ENCODE measurements at regions not wholly inside any gene's neighbourhood (a gene's known extent, or its start where the extent isn't known, plus 50 kb on each side); places are given as distances from the start of the nearest gene placed in this dataset.
"Not testable (repeated sequence)": the region's sequence is repeated elsewhere in the genome, so short reads cannot be mapped to it uniquely, and the experiment has no call there.

DNA sequence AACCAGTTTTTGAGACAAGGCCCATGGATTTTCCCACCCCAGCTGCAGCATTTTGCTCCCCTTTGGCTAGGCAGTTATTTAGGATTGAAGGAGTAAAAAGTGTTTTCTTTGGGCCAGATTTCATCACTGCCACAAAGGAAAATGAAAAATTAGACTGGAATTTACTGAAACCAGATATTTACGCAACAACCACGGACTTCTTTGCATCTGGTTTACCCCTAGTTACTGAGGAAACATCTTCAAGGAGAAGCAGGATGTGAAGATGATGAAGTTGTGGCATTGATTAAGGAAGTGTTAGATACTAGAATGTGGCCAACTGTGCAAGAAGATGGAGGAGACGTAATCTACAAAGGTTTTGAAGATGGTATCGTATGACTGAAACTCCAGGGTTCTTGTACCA is 165.2 kb upstream of the MYRIP start:
- DNase-seq (ENCODE audit: low read depth) = peak; percentile 94
- no peak for TF ChIP-seq CTCF (conservative IDR thresholded peaks at IDR 0.05; ENCODE audit: control insufficient read depth, insufficient read depth, low read depth, low read length)
- no peak overlapping the region for H3K4me3 ChIP-seq (ENCODE audit: control insufficient read depth, low read depth, low read length)

DNA sequence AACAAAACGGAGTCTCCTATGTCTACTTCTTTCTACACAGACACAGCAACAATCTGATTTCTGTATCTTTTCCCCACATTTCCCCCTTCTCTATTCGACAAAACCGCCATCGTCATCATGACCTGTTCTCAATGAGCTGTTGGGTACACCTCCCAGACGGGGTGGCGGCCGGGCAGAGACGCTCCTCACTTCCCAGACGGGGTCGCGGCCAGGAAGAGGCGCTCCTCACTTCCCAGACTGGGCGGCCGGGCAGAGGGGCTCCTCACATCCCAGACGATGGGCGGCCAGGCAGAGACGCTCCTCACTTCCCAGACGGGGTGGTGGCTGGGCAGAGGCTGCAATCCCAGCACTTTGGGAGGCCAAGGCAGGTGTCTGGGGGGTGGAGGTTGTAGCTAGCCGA is 158.2 kb upstream of the MYRIP start:
- not testable (repeated sequence) for DNase-seq (ENCODE audit: low read depth); H3K4me3 ChIP-seq (ENCODE audit: control insufficient read depth, low read depth, low read length)

DNA sequence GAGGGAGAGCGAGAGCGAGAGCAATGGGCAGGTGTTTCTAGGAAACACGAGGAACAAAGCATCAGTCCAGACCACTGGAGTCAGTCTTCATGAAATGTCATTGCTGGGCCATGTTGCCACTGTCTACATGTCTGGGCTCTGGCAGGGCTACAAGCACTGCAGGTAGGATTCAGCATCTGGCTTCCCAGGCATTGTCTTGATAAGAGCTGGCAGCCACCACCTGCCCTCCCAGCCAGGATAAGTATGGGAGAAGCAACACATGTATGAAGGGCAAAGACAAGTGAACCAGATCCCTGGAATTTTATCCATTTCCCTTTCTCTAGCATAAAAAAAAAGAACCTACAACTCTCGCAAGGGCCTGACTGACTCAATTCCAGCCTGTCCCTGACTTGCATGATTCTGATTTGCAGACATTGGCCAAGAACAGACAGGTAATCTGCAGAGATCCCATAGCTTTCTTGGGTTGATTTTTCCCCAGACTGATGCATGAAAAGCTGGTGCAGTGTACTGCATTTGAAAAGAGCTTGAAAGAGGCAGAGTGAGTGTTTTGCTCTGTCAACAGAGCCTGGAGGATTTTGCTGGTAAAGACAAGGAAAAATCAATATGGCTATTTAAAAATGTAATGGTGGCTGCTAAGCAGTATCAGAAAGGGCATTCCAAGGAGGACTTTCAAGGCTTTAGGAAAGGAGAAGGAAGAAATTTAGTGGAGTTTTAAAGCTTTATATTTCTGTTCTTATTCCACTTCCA is 157.2 kb upstream of the MYRIP start:
- TF ChIP-seq CTCF (conservative IDR thresholded peaks at IDR 0.05; ENCODE audit: control insufficient read depth, insufficient read depth, low read depth, low read length) = no peak
- H3K4me3 ChIP-seq (ENCODE audit: control insufficient read depth, low read depth, low read length) = no peak overlapping the region
- no peak for DNase-seq (ENCODE audit: low read depth)

DNA sequence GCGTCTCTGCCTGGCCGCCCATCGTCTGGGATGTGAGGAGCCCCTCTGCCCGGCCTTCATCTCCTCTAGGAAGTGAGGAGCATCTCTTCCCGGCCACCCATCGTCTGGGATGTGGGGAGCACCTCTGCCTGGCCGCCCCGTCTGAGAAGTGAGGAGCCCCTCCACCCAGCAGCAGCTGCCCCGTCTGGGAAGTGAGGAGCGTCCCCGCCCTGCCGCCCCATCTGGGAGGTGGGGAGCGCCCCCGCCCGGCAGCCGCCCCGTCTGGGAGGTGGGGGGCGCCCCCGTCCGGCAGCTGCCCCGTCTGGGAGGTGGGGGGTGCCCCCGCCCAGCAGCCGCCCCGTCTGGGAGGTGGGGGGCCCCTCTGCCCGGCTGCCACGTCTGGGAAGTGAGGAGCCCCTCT is 153.7 kb upstream of the MYRIP start:
- H3K4me3 ChIP-seq (ENCODE audit: control insufficient read depth, low read depth, low read length); DNase-seq (ENCODE audit: low read depth): not testable (repeated sequence)

DNA sequence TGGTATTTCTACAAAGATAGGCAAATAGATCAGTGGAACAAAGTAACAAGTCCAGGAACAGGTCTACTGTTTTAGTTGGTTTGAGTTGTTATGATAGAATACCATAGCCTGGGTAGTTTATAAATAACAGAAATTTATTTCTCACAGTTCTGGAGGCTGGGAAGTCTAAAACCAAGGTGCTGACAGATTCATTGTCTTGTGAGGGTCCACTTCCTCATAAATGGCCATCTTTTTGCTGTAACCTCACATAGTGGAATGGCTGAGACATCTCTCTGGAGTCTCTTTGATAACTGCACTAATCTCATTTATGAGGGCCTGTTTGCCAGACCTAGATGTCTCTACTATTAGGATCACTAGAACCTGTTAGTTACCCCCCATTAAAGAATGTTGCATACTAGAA is 152.3 kb upstream of the MYRIP start:
- no peak overlapping the region for H3K4me3 ChIP-seq (ENCODE audit: control insufficient read depth, low read depth, low read length)
- TF ChIP-seq CTCF (conservative IDR thresholded peaks at IDR 0.05; ENCODE audit: control insufficient read depth, insufficient read depth, low read depth, low read length) = no peak
- no peak for DNase-seq (ENCODE audit: low read depth)

DNA sequence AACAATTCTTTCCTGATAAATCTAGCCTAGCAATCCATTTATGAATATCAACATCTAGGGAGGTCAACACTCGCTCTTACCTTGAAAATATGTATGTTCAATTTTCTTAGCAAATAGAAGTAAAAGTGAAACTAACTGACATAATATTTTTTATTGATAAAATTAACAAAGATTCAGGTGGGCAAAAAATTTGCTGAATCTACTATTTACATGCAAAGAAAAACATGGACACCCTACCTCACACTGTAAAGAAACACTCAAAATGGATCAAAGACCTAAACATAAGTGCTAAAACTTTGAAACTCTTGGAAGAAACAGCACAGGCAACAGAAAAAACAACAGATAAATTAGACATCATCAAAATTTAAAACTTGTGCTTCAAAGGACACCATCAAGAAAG is 151.6 kb upstream of the MYRIP start:
- H3K4me3 ChIP-seq (ENCODE audit: control insufficient read depth, low read depth, low read length) = no peak overlapping the region
- TF ChIP-seq CTCF (conservative IDR thresholded peaks at IDR 0.05; ENCODE audit: control insufficient read depth, insufficient read depth, low read depth, low read length) = no peak
- DNase-seq (ENCODE audit: low read depth) = no peak

DNA sequence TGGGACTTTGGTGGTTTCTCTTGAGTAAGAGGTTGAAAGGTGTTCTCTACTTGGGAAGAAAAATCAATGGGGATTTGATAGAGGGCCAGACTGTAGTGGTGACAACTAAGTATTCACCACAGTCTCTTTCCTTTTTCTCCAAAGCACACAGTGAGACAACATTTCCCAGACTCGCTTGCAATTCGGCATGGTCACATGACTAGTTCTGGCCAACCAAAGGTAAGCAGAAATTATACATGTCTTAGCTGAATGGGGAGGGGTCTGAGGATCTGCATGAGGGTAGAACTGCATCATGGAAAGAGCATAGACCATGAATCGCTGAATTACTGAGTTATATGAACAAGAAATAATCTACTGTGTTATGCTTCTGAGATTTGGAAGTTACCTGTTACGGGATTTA is 144.5 kb upstream of the MYRIP start:
- H3K4me3 ChIP-seq (ENCODE audit: control insufficient read depth, low read depth, low read length) = no peak overlapping the region
- no peak for TF ChIP-seq CTCF (conservative IDR thresholded peaks at IDR 0.05; ENCODE audit: control insufficient read depth, insufficient read depth, low read depth, low read length)
- DNase-seq (ENCODE audit: low read depth) = no peak

GRCh38 chr3:39665441-39665840 is 144.0 kb upstream of the MYRIP start:
- no peak for DNase-seq (ENCODE audit: low read depth)
- no peak overlapping the region for H3K4me3 ChIP-seq (ENCODE audit: control insufficient read depth, low read depth, low read length)
- no peak for TF ChIP-seq CTCF (conservative IDR thresholded peaks at IDR 0.05; ENCODE audit: control insufficient read depth, insufficient read depth, low read depth, low read length)
